ENCODE measurements at regions not wholly inside any gene's neighbourhood (a gene's known extent, or its start where the extent isn't known, plus 50 kb on each side); places are given as distances from the start of the nearest gene placed in this dataset.

GRCh38 chr9:32300373-32300772, 84.1 kb upstream of the ACO1 start:
- DNase-seq, result no peak

- no peak for DNase-seq
These were observed 79.9 kb upstream of the ACO1 start for GRCh38 chr9:32304495-32304894.

GRCh38 chr9:32306006-32306405, 78.4 kb upstream of the ACO1 start:
- DNase-seq, result no peak

GRCh38 chr9:32319312-32319929, 65.0 kb upstream of the ACO1 start:
- no peak for DNase-seq

GRCh38 chr9:32322622-32323021, 61.8 kb upstream of the ACO1 start:
- DNase-seq, result no peak

GRCh38 chr9:32326146-32326545, 58.3 kb upstream of the ACO1 start:
- no peak for DNase-seq

GRCh38 chr9:32331240-32331639, 53.2 kb upstream of the ACO1 start:
- no peak for DNase-seq

GRCh38 chr9:32334112-32334511, 50.3 kb upstream of the ACO1 start:
- DNase-seq, result no peak

Measured in GOT3 (cell line).